NCI-H128 (cell line): ENCODE measurements at regions not wholly inside any gene's neighbourhood (a gene's known extent, or its start where the extent isn't known, plus 50 kb on each side); places are given as distances from the start of the nearest gene placed in this dataset.

Experiments
- DNase-seq: peaks from one replicate; lab custom pipeline; 2025; ENCODE audit not compliant: unreplicated experiment; lab: John Stamatoyannopoulos, UW

- no peak for DNase-seq
Measured at GRCh38 chr2:199707593-199708185, 143.3 kb downstream of the FTCDNL1 start.

GRCh38 chr2:199705538-199705937, 145.5 kb downstream of the FTCDNL1 start:
- DNase-seq = no peak

- peak; percentile 17 for DNase-seq
Measured at GRCh38 chr2:199704358-199705238, 146.4 kb downstream of the FTCDNL1 start.

DNA sequence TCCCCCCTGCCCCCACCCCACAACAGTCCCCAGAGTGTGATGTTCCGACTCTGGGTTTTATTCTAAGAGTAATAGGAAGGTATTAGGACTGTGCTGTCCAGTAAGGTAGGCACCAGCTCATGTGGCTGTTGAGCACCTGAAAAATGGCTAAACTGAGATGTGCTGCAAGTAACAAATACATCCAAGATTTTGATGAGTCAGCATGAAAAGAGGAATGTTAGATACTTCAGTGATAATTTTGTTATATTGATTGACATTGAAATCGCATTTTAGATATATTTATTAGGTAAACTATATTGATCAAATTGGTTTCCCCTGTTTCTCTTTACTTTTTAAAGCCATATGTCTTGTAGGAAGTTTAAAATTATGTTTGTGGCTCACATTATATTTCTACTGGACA, 147.8 kb downstream of the FTCDNL1 start:
- DNase-seq = no peak

DNA sequence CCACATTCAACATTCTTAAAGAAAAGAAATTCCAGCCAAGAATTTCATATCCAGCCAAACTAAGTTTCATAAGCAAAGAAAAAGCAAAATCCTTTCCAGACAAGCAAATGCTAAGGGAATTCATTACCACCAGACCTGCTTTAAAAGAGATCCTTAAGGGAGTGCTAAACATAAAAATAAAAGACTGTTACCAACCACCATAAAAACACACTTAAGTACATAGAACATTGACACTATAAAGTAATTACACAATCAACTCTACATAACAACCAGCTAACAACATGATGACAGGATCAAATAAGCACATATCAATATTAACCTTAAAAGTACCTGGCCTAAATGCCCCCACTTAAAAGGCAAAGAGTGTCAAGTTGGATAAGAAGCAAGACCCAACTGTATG, 153.5 kb downstream of the FTCDNL1 start:
- DNase-seq = no peak

DNA sequence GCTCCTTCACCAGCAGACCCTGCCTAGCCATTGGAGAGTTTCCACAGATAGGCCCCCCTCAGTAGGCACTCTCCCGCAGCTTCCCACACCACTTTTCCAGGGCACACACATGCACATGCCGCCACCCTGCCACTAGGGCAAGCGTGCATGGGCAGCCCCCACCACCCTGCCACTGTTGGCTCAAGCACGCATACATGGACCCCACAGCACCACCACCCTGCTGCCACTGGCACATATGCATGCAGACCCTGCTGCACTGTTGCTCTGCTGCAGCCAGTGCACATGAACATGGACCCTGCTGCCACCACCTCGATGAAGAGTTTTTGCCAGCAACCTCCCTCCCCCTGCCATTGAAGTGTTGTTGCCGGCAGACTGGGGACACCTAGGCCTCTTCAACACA, 154.9 kb downstream of the FTCDNL1 start:
- no peak for DNase-seq

DNA sequence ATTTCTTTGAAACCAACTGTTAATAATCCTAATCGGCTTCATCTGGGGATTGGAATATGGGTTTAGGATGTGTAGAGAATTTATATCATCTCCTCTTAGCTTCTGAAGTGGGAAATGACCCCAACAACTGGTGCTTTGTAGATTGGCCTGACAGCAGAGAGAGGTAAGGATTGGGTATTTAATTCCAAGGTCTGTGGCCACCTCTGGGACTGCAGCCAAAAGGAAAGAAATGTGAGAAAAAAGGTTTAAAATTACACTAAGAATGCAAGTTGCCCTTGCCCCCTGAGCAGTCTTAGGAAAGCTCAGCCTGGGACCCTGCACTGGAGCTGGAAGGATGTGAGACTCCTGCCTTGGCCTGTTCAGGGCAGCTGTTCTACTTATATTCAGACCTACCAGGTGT, 157.1 kb downstream of the FTCDNL1 start:
- no peak for DNase-seq

DNA sequence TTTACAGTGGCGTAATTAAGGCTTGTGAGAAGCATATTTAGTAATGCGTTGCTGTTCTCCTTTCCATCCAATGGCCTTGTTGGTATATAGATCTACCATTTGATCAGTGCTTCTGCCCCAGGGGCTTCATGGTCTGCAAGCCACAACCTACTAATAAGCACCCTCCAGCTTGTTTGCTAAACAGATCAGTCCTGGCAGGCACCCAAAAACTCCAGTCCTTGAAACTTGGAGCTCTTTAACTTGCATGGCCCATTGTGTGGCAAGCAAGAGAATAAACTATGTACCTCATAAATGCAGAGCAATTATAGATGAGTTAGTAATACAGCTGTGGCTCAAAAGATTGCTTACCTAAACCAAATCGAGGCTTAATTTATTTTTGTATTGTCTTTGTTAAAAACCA, 158.5 kb downstream of the FTCDNL1 start:
- DNase-seq = peak; percentile 92

DNA sequence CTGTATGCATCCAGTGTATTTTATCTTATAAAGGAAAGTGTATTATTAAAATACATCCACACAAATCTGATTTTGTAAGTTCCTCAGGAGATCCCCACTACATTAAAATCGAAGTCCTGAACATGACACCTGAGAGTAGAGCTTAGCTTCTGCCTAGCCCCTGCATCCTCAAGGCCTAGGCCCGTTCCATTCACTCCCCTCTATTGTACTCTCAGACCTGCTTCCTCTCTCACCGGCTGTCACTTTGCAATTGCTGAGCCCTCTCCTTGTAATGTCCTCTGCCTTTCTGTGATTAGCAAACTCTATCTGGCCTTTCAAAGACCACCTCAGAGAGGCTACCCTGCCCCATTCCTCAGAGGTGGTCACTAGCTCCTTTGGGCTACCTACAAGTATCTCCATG, 160.8 kb downstream of the FTCDNL1 start:
- no peak for DNase-seq

- no peak for DNase-seq
Measured at GRCh38 chr2:199685669-199686068, 165.3 kb downstream of the FTCDNL1 start.

DNA sequence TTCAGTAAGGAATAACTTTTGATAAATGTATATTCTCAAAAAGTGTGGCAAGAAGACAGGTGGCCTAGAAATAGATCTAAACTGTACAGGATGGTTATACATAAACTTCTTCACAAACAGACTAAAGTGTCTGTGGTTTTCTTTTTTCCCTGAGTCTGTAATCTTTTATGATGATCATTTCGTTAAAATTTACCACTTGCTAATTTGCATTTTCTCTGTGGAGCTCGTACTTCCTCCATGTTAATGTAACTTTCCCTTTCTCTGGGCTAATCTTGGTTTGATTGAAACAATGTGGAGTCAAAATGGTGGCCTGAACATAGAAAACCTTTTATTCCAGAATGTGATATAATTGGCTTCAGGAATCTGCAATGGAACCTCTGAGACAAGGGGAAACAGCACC, 166.2 kb downstream of the FTCDNL1 start:
- no peak for DNase-seq

DNA sequence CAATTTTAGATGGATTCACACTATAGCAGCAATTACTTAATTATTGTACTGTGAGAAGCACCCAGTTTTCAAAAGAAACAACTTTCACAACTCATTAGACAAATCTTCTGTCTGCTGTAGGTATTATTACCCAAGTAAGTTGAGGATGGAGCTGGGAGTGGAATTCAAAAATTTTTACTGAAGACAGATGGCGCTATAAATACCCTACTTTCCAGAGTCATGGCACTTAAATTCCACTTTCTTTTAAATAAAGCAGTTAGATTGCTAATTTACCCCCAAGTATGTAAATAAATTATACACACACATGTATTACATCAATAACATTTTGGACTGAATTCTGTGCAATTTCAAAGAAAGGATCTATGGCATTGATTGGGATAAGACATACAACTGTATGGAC, 166.8 kb downstream of the FTCDNL1 start:
- no peak for DNase-seq

DNA sequence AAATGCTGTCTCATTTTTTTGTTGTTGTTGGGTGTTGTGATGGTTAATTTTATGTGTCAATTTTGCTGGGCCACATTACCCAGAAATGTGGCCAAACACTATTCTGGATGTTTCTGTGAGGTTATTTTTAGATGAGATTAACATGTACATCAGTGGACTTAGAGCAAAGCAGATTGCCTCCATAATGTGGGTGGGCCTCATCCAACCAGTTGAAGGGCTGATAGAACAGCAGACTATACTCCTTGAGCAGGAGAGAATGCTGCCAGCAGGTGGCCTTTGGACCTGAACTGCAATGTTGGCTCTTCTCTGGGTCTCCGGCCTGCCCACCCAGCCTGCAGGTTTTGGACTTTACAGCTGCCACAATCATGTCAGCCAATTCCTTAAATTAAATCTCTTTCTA, 169.0 kb downstream of the FTCDNL1 start:
- DNase-seq = no peak

DNA sequence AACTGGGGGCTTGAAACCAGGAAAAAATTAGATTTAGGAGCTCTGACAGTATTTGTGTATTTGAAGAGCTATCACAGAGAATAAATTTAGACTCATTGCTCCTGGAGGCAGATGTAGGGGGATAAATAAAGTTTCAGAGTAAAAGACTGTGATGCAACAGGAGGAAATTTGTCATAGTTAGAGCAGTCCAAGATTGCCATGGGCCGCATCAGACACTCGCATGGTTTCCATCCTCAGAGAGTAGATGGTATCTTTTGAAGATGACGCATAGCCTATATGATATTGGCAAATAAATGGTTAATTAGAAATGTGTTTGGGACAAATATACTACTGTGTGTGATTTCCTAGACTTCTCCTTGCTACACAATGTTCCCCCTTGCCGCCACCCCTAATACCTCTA, 170.5 kb downstream of the FTCDNL1 start:
- DNase-seq = no peak

GRCh38 chr2:199679883-199680282, 171.1 kb downstream of the FTCDNL1 start:
- no peak for DNase-seq

- DNase-seq = no peak
Measured at GRCh38 chr2:199677881-199678280, 173.1 kb downstream of the FTCDNL1 start.

DNA sequence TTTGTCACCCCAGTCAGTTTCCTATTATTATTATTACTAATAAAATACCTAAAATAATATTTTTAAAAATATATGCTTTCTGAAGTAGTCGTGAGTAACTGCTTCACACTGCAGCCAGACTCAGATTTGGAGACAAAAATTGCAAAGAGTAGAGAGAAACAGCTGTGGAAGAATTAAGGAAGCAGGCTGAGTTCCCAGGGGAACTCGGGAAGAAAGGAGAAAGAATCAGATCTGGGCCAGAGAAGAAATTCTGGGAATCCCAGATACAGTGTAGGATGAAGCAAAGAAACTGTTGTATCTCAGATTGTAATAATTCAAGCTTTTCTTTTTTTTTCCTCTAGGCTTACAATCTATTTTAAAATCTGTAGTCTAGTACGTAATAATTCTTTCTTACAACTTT, 182.3 kb downstream of the FTCDNL1 start:
- no peak for DNase-seq

DNA sequence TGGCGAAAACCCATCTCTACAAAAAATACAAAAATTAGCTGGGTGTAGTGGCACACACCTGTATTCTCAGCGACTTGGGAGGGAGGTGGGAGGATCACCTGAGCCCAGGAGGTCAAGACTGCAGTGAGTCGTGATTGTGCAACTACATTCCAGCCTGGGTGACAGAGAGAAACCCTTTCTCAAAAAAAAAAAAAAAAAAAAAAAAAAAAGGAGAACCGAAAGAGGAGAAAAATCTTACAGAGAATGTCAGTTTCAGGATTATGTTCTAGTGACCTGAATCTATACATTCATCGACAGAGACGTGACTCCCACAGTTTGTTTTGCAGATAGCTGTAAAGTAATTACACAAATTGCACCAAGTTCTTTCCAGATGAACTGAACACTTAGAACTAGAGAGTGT, 187.8 kb downstream of the FTCDNL1 start:
- DNase-seq = no peak

- DNase-seq = no peak
Measured at GRCh38 chr2:199662255-199662654, 188.7 kb downstream of the FTCDNL1 start.

GRCh38 chr2:199660167-199660566, 190.8 kb downstream of the FTCDNL1 start:
- DNase-seq = no peak

GRCh38 chr2:199659207-199659606, 191.8 kb downstream of the FTCDNL1 start:
- no peak for DNase-seq

GRCh38 chr2:199646439-199646838, 188.7 kb upstream of the SATB2 start:
- no peak for DNase-seq

- no peak for DNase-seq
Measured at GRCh38 chr2:199631129-199631528, 173.4 kb upstream of the SATB2 start.
